GM19035 (cell line): ENCODE measurements at regions not wholly inside any gene's neighbourhood (a gene's known extent, or its start where the extent isn't known, plus 50 kb on each side); places are given as distances from the start of the nearest gene placed in this dataset.

ENCODE experiments used
- ATAC-seq: cut with Tn5 transposase; IDR thresholded peaks from one replicate; pipeline ENCODE4 v1.9.1; 2021; ENCODE audit not compliant: unreplicated experiment

DNA sequence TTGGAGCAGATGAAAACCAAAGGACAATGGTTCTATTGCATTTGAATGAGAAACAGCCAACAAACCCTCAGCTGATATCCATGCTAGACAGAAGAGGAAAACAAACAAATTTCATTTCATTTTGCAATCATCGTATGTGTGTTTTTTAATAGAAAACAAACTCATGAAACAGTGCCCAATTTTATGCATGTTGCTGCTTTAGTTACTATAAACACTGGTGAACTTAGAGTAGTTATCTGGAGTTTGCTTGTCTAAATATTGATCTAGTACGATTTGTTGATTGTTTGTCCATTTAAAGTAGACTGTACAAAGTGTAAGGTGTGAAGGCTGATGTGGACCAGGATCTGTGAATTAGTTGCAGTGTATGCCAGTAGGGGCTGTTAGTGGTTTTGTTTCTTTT, 166.6 kb downstream of the KITLG start:
- no peak for ATAC-seq

DNA sequence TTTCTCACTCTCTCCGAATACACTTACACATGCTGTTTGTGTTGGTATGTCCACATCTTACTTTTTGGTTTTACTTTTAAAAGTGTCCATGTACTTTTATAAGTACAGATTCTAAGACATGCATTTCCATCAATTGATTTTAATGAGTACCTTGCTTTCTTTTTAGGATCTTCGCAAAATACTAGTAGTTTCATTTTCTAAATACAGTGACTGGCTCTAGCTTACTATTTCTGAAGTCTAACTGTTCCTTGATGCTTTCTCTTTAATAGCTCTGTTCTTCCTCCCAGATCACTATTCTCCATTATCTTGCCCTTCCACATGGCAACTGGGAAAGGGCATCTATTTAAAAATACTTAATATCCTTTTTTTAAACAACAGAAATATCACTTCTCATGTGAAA, 164.1 kb downstream of the KITLG start:
- ATAC-seq, result no peak

DNA sequence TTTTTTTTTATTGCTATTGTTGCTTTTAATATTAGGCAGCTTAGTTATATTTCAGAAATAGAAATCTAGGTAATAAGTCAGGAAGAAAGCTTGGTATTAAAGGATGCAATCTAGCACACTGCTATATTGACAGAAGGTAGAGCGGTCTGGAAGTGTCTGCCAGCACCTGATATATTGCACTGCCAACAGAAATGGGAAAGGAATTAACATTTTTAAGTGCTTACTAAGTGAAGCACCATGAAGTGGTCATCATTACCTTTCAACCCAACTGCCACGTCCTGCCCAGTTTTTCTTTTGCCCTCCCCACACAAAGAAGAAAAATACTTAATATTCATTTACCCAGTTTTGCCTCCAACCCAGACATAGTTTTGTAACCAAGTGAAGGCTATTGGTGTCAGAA, 163.5 kb downstream of the KITLG start:
- no peak for ATAC-seq

DNA sequence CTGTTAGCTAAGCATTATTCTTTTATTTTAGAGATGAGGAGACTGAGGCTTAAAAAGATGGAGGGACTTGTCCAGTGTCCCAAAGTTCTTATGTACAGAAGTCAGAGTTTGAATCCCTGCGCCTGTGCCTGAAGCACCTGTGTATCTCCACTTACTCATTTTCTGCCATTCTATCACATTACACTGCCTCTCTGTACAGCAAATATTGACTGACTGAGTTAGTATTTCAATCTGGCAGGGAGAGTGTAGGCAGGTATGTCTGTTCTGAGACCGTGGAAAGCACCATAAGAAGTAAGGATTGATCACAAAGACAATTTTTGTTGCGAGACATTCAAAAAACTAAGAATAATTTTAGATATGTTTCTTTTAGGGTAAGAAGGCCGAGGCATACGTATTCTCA, 162.7 kb downstream of the KITLG start:
- ATAC-seq, result no peak

DNA sequence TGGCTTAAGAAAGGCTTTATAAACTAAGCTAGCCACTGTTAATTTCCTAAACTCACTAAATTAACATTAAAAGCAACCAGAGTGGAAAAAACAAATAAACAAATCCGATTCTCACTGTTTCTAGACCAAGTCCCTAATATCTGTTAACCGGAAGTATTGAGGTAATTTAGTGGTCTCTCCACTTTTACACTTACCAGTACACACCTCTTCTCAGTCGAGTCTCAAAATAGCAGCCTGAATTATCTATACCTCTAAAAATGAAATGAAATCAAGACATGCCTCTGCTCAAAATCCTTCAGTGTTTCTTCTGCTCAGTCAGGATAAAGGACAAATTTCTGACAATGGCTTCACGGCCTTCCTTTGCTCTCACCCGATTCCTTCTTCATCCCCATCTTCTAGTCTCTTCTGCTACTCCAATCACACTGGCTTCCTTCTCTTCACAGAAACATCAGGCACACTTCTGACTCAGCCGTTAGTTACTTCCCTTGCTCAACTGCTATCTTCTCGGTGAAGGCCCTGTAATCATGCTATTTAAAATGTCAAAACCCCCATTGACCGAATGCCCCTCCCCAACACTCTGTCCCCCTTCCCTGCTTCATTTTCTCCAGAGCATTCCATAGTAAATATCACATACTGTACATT, 161.3 kb downstream of the KITLG start:
- ATAC-seq, result no peak

DNA sequence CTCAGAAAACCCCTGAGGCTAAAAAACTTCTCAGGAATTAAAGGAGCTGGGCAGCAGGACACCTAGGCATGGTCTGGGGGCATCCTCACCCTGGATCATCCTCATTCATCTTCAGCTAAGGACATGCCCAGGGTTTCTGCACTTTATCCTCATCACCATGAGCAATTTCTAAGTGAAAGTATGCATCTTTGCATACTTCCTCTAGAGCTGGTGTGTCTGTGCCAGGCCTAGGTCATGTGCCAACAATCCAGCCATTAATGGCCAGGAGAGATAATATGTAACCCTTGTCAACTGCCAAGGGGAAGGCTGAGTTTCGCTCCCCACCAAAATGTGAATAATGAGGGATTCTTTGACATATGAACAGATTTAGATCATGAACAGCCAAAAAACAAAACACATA, 160.5 kb downstream of the KITLG start:
- no peak for ATAC-seq

DNA sequence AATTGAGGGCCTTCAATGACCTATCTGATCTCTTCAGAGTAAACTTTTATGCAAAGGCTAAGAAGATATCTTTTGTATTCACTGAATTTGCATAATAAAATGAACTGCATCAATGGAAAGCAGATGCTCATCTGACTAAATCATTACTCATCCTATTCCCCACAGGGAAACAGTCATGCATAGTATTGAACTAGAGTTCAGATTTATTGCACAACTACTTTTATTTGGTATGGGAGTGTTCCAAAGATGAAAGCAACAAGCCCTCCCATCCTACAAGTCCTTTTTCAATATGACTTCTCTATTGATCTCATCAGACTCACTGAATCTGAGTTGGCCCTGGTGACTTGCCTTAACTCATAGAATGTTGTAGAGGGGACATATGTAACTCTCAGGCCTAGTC, 159.8 kb downstream of the KITLG start:
- ATAC-seq, result no peak

DNA sequence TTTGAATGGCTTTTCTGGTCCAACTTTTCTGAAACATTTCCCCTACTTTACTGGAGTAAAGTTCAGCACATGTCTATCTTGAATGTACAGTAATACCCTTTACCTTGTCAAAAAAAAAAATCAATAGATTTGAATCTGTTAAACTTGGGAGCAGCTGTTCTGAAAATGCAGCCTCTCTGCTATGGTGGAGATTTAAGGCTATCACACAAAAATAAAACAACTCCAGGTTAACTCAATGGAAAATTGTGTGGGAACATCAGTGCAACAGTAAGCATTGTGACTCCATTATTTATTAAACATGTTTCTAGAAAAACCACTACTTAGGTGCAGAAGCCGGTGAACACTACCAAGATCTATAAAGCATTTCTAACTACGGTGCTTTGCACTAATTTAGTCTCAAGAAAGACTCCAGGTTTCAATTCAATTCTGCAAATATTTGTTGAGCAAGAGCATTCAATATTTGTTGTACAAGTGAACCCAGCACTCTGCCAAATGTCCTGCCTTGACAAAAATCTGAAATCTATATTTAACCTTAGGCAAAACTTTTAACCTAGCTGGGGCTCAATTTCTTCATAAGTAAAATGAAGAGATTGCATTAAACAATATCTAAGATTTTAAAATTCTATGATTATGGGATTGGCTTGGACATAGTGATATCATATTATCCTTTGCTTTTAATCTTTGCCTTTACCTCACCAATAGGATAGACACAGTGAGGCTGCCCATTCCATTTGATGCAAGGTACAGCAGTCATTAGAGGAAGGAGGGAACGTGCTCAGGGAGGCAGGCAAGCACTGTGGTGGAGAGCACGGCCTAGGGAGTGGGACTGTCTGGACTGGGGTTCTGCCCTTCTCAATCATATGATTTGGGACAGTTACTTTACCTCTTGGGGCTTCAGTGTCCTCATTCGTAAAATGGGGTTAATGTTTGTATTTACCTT, 155.2 kb downstream of the KITLG start:
- ATAC-seq, result no peak

DNA sequence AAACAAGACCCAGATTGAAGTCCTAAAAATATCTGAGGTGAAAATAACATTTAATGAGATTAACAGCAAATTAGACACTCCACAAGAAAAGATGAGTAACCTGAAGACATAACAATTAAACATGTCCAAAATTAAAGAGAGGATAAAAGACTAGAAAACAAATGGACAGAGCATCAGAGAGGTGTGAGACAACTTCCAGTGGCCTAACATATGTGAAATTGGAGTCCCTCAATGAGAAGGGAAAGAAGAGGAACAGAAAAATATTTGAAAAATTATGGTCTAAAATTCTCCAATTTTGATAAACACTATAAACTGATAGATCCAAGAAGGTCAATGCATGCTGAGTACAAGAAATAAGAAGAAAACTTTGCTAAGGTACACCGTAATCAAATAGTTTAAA, 151.9 kb downstream of the KITLG start:
- no peak for ATAC-seq

DNA sequence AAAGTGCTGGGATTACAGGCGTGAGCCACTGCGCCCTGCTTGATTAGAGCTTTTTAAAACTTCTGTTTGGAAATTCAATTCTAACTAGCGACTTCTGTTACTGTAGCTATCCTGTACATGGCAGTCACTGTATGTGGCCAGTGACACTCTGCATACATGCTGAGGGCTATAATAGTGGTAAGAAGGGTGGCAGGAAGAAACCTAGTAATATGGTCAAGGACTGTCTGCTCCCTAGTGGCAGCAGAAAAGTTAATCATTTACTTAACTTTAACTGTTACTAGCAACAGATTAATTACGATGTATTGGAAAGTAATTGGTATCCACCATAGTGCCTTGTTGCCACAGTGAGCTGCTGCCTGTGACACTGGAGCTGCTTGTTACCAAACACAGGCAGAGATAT, 149.0 kb downstream of the KITLG start:
- ATAC-seq, result no peak

DNA sequence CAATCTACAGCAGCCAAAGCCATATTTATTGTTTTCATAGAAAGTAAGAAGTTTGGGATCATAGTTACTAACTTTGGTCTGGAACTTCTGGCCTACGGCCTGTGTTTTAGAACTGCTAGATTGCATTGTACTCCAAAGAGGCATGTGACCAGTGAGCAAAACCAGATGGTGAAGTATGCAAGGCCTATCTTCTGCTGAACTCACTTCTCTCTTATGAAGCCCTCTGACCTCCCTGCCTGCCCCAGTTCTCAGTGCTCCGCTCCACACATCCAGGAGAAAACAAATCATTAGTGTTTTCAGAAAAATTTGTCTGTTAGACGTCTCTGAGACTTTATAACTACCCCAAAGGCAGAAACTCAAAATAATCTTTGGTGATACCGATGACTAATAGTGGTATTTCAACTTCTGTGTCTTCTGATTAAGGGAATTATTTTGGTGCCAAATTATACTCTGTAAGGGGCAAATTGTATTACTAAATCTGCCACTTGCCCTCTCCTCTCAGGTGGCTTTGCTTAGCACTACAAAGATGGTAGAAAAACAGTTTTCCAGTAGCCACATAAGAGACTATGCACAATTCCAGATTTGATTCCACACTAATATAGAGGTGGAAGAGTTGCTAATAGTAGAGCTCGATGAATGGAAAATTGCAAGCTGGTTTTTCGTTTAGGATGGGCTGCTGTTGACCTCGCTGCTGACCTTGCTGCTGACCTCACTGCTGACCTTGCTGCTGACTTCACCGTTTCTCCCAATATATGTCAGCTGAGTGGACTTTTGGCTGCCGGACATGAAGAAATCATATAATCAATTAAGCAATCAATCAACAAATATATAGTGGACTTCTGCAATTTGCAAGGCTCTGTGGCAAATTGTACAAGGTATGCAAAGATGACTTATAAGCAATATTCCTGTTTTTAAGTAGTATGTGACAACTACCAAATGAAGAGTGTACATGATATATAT, 147.5 kb downstream of the KITLG start:
- ATAC-seq, result no peak

DNA sequence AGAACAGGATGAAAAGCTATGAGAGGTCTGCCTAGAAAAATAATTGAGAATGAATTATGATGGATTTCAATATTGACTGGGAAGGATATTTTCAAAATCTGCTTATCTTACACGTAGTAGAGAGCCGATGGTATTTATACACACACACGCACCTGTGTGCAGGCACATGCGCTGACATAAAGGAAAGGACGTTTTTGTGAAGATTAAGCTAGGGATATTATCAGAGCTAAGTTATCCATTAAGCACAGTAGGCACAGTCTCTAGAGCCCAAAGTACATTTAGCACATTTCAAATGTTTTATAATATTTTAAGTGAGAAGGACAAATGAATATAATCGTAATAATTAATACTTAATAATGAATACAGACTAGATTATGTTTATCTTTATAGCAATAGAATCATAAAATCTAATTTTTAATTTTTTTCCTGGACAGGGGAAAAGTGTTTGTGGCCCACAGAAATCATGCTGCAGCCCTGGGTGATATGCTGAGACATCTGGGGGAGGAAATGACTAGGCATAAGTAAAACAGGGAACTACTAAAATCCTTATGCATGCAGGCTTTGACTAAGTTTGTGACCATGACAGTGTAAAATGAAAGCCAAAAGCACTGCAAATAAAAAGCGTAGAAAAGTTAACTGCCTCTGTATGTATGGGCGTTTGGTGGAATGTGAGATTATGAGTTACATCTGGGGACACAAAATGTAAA, 146.1 kb downstream of the KITLG start:
- ATAC-seq, result peak; percentile 67

DNA sequence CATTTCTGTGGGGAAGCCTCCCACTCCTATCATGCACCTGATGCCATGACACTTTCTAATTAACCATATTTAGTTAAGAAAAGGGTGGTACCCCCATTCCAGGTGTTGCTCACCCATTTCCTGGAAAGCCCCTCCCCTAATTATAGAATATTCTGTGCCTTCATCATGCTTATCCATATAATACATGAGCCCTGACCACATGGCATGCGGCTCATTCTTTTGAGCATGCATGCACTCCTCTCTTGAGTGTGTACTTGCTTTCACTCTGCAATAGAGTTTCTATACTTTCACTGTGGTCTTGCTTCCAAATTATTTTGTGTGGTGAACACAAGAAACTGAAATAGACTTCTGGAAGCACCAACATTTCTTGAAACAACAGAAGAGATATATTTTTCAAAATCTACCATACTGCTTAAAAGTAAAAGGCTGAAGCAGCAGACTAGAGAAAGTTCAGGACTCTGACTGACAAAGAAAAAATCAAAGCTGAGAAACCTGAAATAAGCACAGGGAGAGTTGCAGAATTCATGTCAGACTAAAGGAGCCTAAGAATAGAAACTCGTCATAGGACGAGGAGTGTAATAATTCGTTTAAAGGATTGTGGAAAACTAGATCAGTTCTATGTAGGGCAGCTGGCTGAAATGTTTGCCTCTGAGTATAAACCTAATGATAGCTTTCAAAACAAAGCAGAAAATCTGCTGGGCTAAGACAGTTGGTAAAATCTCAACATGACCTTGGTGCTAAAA, 144.8 kb downstream of the KITLG start:
- ATAC-seq, result no peak

DNA sequence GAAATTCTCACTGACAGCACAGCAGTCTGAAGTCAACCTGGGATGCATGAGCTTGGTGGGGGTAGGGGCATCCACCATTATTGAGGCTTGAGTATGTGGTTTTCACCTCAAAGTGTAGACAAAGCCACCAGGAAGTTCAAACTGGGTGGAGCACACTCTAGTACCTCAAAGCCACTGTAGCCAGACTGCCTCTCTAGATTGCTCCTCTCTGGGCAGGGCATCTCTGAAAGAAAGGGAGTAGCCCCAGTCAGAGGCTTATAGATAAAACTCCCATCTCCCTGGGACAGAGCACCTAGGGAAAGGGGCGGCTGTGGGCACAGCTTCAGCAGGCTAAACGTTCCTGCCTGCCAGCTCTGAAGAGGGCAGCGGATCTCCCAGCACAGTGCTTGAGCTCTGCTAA, 143.0 kb downstream of the KITLG start:
- no peak for ATAC-seq
